ENCODE measurements at regions not wholly inside any gene's neighbourhood (a gene's known extent, or its start where the extent isn't known, plus 50 kb on each side); places are given as distances from the start of the nearest gene placed in this dataset.

- H3K9me3 ChIP-seq: no peaks in the 10 kb centered on the region
- H3K4me1 ChIP-seq: no peaks in the 10 kb centered on the region
- TF ChIP-seq CTCF (IDR thresholded peaks at IDR 0.05) (no peak), POLR2A (IDR thresholded peaks at IDR 0.05) (no peak)
- intact Hi-C loops (cut with DNase I): no loop called here
- no peak for DNase-seq
- no peaks in the 10 kb centered on the region for H3K27me3 ChIP-seq
- no peak overlapping the region for H3K27ac ChIP-seq
- no peak overlapping the region for H3K4me3 ChIP-seq
- ATAC-seq: no peak
- no peaks in the 10 kb centered on the region for H3K36me3 ChIP-seq (replicated peaks in 1 of 2; ENCODE audit: insufficient read depth in 1 of 2, low read depth in 2 of 2)
- WGBS, 2 donors: 75 to 80% methylated on average over 3 of the region's 3 CpGs
Measured at GRCh38 chr6:169028343-169028742, 225.3 kb downstream of the THBS2 start.

- intact Hi-C loops (cut with DNase I): no loop called here
- WGBS, 2 donors: 52 to 57% methylated on average over 5 of the region's 5 CpGs
- ATAC-seq (no peak), DNase-seq (no peak)
- TF ChIP-seq CTCF (IDR thresholded peaks at IDR 0.05): no peak
- no peak for TF ChIP-seq POLR2A (IDR thresholded peaks at IDR 0.05)
- no peaks in the 10 kb centered on the region for H3K27me3 ChIP-seq
- no peak overlapping the region for H3K4me3 ChIP-seq
- H3K9me3 ChIP-seq: no peaks in the 10 kb centered on the region
- H3K36me3 ChIP-seq (replicated peaks in 1 of 2; ENCODE audit: insufficient read depth in 1 of 2, low read depth in 2 of 2): no peaks in the 10 kb centered on the region
- H3K27ac ChIP-seq: no peak overlapping the region
- no peaks in the 10 kb centered on the region for H3K4me1 ChIP-seq
Measured at GRCh38 chr6:169026175-169026574, 227.5 kb downstream of the THBS2 start.

GRCh38 chr6:169024047-169024660 is 229.5 kb downstream of the THBS2 start:
- H3K4me3 ChIP-seq: no peak overlapping the region
- no peak for DNase-seq
- intact Hi-C loops (cut with DNase I): no loop called here
- TF ChIP-seq POLR2A (IDR thresholded peaks at IDR 0.05): no peak
- TF ChIP-seq CTCF (IDR thresholded peaks at IDR 0.05): no peak
- H3K27ac ChIP-seq: no peak overlapping the region
- H3K27me3 ChIP-seq: no peaks in the 10 kb centered on the region
- no peaks in the 10 kb centered on the region for H3K36me3 ChIP-seq (replicated peaks in 1 of 2; ENCODE audit: insufficient read depth in 1 of 2, low read depth in 2 of 2)
- H3K4me1 ChIP-seq: no peaks in the 10 kb centered on the region
- no peaks in the 10 kb centered on the region for H3K9me3 ChIP-seq
- no peak for ATAC-seq
- whole genome bisulfite sequencing, 2 donors: 91 to 92% methylated on average over 42 to 53 of the region's 54 CpGs

- TF ChIP-seq CTCF (IDR thresholded peaks at IDR 0.05) (no peak), POLR2A (IDR thresholded peaks at IDR 0.05) (no peak)
- H3K9me3 ChIP-seq: no peaks in the 10 kb centered on the region
- ATAC-seq (no peak), DNase-seq (no peak)
- no peak overlapping the region for H3K4me3 ChIP-seq
- H3K27me3 ChIP-seq: no peaks in the 10 kb centered on the region
- no peaks in the 10 kb centered on the region for H3K36me3 ChIP-seq (replicated peaks in 1 of 2; ENCODE audit: insufficient read depth in 1 of 2, low read depth in 2 of 2)
- H3K27ac ChIP-seq: no peak overlapping the region
- no peaks in the 10 kb centered on the region for H3K4me1 ChIP-seq
- intact Hi-C loops (cut with DNase I): no loop called here
- 80 to 85% methylated on average over 23 of the region's 23 CpGs for WGBS, 2 donors
Measured at GRCh38 chr6:169023161-169023874, 230.3 kb downstream of the THBS2 start.

- no peaks in the 10 kb centered on the region for H3K4me1 ChIP-seq
- TF ChIP-seq CTCF (IDR thresholded peaks at IDR 0.05) (no peak), POLR2A (IDR thresholded peaks at IDR 0.05) (no peak)
- DNase-seq: no peak
- H3K4me3 ChIP-seq: no peak overlapping the region
- ATAC-seq: no peak
- WGBS, 2 donors: 61 to 69% methylated on average over 12 of the region's 12 CpGs
- no peaks in the 10 kb centered on the region for H3K27me3 ChIP-seq
- no peak overlapping the region for H3K27ac ChIP-seq
- no peaks in the 10 kb centered on the region for H3K36me3 ChIP-seq (replicated peaks in 1 of 2; ENCODE audit: insufficient read depth in 1 of 2, low read depth in 2 of 2)
- intact Hi-C loops (cut with DNase I): no loop called here
- no peaks in the 10 kb centered on the region for H3K9me3 ChIP-seq
Measured at GRCh38 chr6:169022079-169022478, 231.6 kb downstream of the THBS2 start.

Data from body of pancreas (tissue), 4 donors.